Activated naive CD8-positive, alpha-beta T cell treated with anti-CD3 and anti-CD28 coated beads for 36 hours (primary cell): ENCODE measurements at regions not wholly inside any gene's neighbourhood (a gene's known extent, or its start where the extent isn't known, plus 50 kb on each side); places are given as distances from the start of the nearest gene placed in this dataset.

Source experiments
- DNase-seq: peaks from one replicate; pipeline ENCODE4 v3.0.0; 2021
- H3K27ac Mint-ChIP-seq: one replicate; pipeline ENCODE4 v1.8.0; 2022; ENCODE audit warnings: mild to moderate bottlenecking, moderate library complexity, mixed read lengths
- H3K27me3 Mint-ChIP-seq: one replicate; pipeline ENCODE4 v1.8.0; 2022; ENCODE audit warnings: mild to moderate bottlenecking, mixed read lengths
- H3K36me3 Mint-ChIP-seq: one replicate; pipeline ENCODE4 v1.8.0; 2021; ENCODE audit warnings: mild to moderate bottlenecking, mixed read lengths
- H3K4me1 Mint-ChIP-seq: one replicate; pipeline ENCODE4 v1.8.0; 2021; ENCODE audit warnings: mixed read lengths
- H3K4me3 Mint-ChIP-seq: one replicate; pipeline ENCODE4 v1.8.0; 2022; ENCODE audit warnings: mild to moderate bottlenecking, moderate library complexity, mixed read lengths
- H3K9me3 Mint-ChIP-seq: one replicate; pipeline ENCODE4 v1.8.0; 2022; ENCODE audit warnings: mixed read lengths

GRCh38 chr7:32316839-32317238 lies 173.3 kb downstream of the LSM5 start:
- H3K4me3 Mint-ChIP-seq = no peak overlapping the region
- peaks cover 35% of the 10 kb centered on the region for H3K27me3 Mint-ChIP-seq
- DNase-seq = no peak
- H3K27ac Mint-ChIP-seq = no peak overlapping the region
- H3K9me3 Mint-ChIP-seq = no peaks in the 10 kb centered on the region
- no peaks in the 10 kb centered on the region for H3K36me3 Mint-ChIP-seq
- H3K4me1 Mint-ChIP-seq = peaks cover 5% of the 10 kb centered on the region

GRCh38 chr7:32314761-32315160 lies 175.4 kb downstream of the LSM5 start:
- no peak for DNase-seq
- H3K4me1 Mint-ChIP-seq = peaks cover 5% of the 10 kb centered on the region
- H3K4me3 Mint-ChIP-seq = no peak overlapping the region
- no peak overlapping the region for H3K27ac Mint-ChIP-seq
- no peaks in the 10 kb centered on the region for H3K36me3 Mint-ChIP-seq
- H3K9me3 Mint-ChIP-seq = no peaks in the 10 kb centered on the region
- H3K27me3 Mint-ChIP-seq = peaks cover 22% of the 10 kb centered on the region

- Mint-ChIP-seq H3K36me3 (no peaks in the 10 kb centered on the region), H3K4me3 (no peak overlapping the region)
Observed at GRCh38 chr7:32301427-32301826, 188.8 kb downstream of the LSM5 start.

DNA sequence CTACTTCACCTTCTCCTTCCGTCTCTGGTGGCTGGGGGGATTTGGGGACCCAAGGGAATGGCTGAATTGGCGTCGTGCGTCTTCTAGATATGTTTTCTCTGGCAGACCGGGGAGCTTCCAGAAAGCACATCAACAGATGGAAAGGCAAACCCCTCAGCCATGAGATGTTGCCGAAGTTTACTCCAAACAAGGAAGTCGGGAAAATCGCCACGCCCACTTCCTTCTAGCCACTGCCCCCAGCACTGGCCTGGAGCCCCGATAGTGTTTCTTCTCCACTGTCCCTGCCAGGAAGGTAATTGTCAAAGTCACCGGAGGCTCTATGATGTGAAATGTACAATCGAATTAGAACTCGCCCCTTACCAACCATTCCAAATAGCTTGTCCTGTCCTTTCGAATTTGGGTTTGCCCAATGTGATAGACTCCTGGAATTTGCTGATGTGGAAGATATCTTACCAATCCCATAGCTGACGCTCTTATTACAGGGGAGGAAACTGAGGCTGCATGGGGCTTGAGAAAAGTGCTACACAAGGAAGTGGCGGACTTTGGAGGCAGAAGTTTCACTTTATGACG lies 191.0 kb downstream of the LSM5 start:
- no peak overlapping the region for H3K4me3 Mint-ChIP-seq
- H3K27ac Mint-ChIP-seq = no peak overlapping the region
- peaks cover 57% of the 10 kb centered on the region for H3K27me3 Mint-ChIP-seq
- H3K36me3 Mint-ChIP-seq = no peaks in the 10 kb centered on the region
- peaks cover 3% of the 10 kb centered on the region for H3K4me1 Mint-ChIP-seq
- no peak for DNase-seq
- no peaks in the 10 kb centered on the region for H3K9me3 Mint-ChIP-seq

More at GRCh38 chr7:32301427-32301826, 188.8 kb downstream of the LSM5 start:
- peaks cover 3% of the 10 kb centered on the region for H3K4me1 Mint-ChIP-seq
- no peaks in the 10 kb centered on the region for H3K9me3 Mint-ChIP-seq
- peaks cover 57% of the 10 kb centered on the region for H3K27me3 Mint-ChIP-seq
- H3K27ac Mint-ChIP-seq = no peak overlapping the region
- DNase-seq = no peak

GRCh38 chr7:32298408-32299132 lies 191.6 kb downstream of the LSM5 start:
- H3K36me3 Mint-ChIP-seq = no peaks in the 10 kb centered on the region
- H3K27ac Mint-ChIP-seq = no peak overlapping the region
- H3K27me3 Mint-ChIP-seq = peaks cover 57% of the 10 kb centered on the region
- H3K9me3 Mint-ChIP-seq = no peaks in the 10 kb centered on the region
- no peak for DNase-seq
- no peak overlapping the region for H3K4me3 Mint-ChIP-seq
- H3K4me1 Mint-ChIP-seq = peaks cover 3% of the 10 kb centered on the region

DNA sequence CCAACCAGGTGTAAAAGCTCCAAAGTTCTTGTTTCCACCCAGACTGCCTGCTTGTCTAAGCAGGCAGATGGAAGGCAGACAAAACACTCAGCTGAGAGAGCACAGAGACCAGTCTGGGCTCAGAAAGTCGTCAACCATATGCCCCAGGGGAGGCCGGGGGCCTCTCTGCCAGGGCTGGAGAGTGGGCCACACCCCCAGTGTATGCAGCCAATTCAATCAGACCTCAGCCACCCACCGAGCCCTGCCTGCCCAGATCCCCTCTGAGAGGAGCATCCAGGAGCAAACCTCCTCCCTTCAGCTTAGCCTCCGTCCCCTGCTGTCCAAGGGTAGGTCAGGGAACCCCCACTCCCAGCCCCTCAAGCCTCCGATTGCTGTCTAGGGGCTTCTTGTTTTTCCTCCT lies 196.3 kb downstream of the LSM5 start:
- DNase-seq = no peak
- peaks cover under 1% of the 10 kb centered on the region for H3K4me1 Mint-ChIP-seq
- H3K4me3 Mint-ChIP-seq = no peak overlapping the region
- no peak overlapping the region for H3K27ac Mint-ChIP-seq
- no peaks in the 10 kb centered on the region for H3K36me3 Mint-ChIP-seq
- no peaks in the 10 kb centered on the region for H3K9me3 Mint-ChIP-seq
- H3K27me3 Mint-ChIP-seq = peaks cover 31% of the 10 kb centered on the region

- H3K4me3 Mint-ChIP-seq = no peak overlapping the region
- no peaks in the 10 kb centered on the region for H3K9me3 Mint-ChIP-seq
- H3K4me1 Mint-ChIP-seq = no peaks in the 10 kb centered on the region
- peaks cover 4% of the 10 kb centered on the region for H3K27me3 Mint-ChIP-seq
- DNase-seq = no peak
- no peak overlapping the region for H3K27ac Mint-ChIP-seq
- no peaks in the 10 kb centered on the region for H3K36me3 Mint-ChIP-seq
Observed at GRCh38 chr7:32289651-32290414, 200.3 kb downstream of the LSM5 start.

- Mint-ChIP-seq H3K9me3 (no peaks in the 10 kb centered on the region), H3K4me1 (no peaks in the 10 kb centered on the region), H3K36me3 (no peaks in the 10 kb centered on the region), H3K4me3 (no peak overlapping the region), H3K27me3 (peaks cover 4% of the 10 kb centered on the region), H3K27ac (no peak overlapping the region)
- DNase-seq = no peak
Observed at GRCh38 chr7:32285698-32286097, 204.5 kb downstream of the LSM5 start.

- no peaks in the 10 kb centered on the region for H3K9me3 Mint-ChIP-seq
- H3K27ac Mint-ChIP-seq = no peak overlapping the region
- H3K36me3 Mint-ChIP-seq = no peaks in the 10 kb centered on the region
- no peak overlapping the region for H3K4me3 Mint-ChIP-seq
- H3K27me3 Mint-ChIP-seq = peaks cover 11% of the 10 kb centered on the region
- no peak for DNase-seq
- no peaks in the 10 kb centered on the region for H3K4me1 Mint-ChIP-seq
Observed at GRCh38 chr7:32283546-32283945, 206.6 kb downstream of the LSM5 start.

DNA sequence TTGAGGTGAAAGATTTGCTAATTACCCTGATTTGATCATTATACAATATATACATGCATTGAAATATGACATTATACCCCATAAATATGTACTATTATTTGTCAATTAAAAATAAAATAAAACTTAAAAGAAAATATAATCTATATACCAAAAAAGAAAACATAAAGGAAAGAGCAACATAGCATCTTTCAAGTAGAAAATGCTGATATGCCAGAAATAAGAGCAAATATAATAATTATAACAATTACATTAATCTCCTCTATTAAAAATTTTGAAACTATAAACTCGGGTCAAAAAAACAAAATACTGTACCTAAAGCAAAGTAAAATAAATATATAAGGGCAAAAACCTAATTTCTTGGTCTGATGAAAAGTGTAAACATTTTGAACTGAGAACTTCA lies 209.3 kb upstream of the PDE1C start:
- no peak for DNase-seq
- peaks cover 24% of the 10 kb centered on the region for H3K27me3 Mint-ChIP-seq
- H3K4me1 Mint-ChIP-seq = no peaks in the 10 kb centered on the region
- no peak overlapping the region for H3K4me3 Mint-ChIP-seq
- H3K27ac Mint-ChIP-seq = no peak overlapping the region
- no peaks in the 10 kb centered on the region for H3K9me3 Mint-ChIP-seq
- H3K36me3 Mint-ChIP-seq = no peaks in the 10 kb centered on the region

- Mint-ChIP-seq H3K27ac (no peak overlapping the region), H3K27me3 (peaks cover 20% of the 10 kb centered on the region), H3K36me3 (no peaks in the 10 kb centered on the region), H3K9me3 (no peaks in the 10 kb centered on the region), H3K4me3 (no peak overlapping the region), H3K4me1 (no peaks in the 10 kb centered on the region)
- DNase-seq = no peak
Observed at GRCh38 chr7:32275216-32276009, 205.2 kb upstream of the PDE1C start.

DNA sequence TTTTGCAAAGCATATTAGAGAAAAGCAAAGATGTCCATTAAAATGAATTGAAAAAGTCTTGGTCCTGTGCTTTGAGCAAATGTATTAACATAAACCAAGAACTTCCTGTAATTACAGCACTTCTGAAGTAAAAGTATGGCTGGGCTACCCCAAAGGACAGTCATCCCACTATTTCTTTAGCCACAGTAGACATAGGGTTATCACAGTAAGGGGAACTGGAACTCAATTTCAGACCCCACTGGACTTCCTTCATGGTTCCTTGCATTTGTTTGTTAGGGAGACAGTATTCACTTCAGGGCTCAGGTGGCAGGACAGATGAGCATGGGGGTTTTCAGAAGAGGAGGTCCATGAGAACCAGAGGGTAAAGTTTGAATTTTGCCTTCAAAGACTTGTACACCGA lies 203.1 kb upstream of the PDE1C start:
- H3K4me3 Mint-ChIP-seq = no peak overlapping the region
- no peak for DNase-seq
- no peaks in the 10 kb centered on the region for H3K36me3 Mint-ChIP-seq
- no peaks in the 10 kb centered on the region for H3K9me3 Mint-ChIP-seq
- peaks cover 13% of the 10 kb centered on the region for H3K27me3 Mint-ChIP-seq
- H3K4me1 Mint-ChIP-seq = no peaks in the 10 kb centered on the region
- no peak overlapping the region for H3K27ac Mint-ChIP-seq

GRCh38 chr7:32266932-32267475 lies 196.8 kb upstream of the PDE1C start:
- H3K9me3 Mint-ChIP-seq = no peaks in the 10 kb centered on the region

GRCh38 chr7:32264702-32265284 lies 194.6 kb upstream of the PDE1C start:
- Mint-ChIP-seq H3K36me3 (no peaks in the 10 kb centered on the region), H3K4me1 (no peaks in the 10 kb centered on the region), H3K9me3 (no peaks in the 10 kb centered on the region), H3K27ac (no peak overlapping the region), H3K4me3 (no peak overlapping the region), H3K27me3 (peaks cover 3% of the 10 kb centered on the region)
- DNase-seq = no peak

More at GRCh38 chr7:32266932-32267475, 196.8 kb upstream of the PDE1C start:
- no peaks in the 10 kb centered on the region for H3K4me1 Mint-ChIP-seq
- H3K4me3 Mint-ChIP-seq = no peak overlapping the region
- H3K27me3 Mint-ChIP-seq = peaks cover 3% of the 10 kb centered on the region
- no peak for DNase-seq
- H3K27ac Mint-ChIP-seq = no peak overlapping the region
- H3K36me3 Mint-ChIP-seq = no peaks in the 10 kb centered on the region
